Naive thymus-derived CD4-positive, alpha-beta T cell (primary cell): ENCODE measurements at regions not wholly inside any gene's neighbourhood (a gene's known extent, or its start where the extent isn't known, plus 50 kb on each side); places are given as distances from the start of the nearest gene placed in this dataset.
"Not testable (repeated sequence)": the region's sequence is repeated elsewhere in the genome, so short reads cannot be mapped to it uniquely, and the experiment has no call there.

Experiments
- ATAC-seq: fragments of 150-1000 bp; cut with Tn5 transposase; 2 replicates; pipeline ENCODE4 v1.10.0; 2021; ENCODE audit warnings: mild to moderate bottlenecking, moderate library complexity
- CTCF ChIA-PET: fragments of 350-600 bp; sonication (Branson Sonifier 250); formaldehyde crosslinking; loops from one replicate; lab custom pipeline; 2021; ENCODE audit warnings: antibody characterized with exemption; lab: Charles Lee
- POLR2A ChIA-PET: fragments of 350-600 bp; sonication (Branson Sonifier 250); formaldehyde crosslinking; loops from one replicate; lab custom pipeline; 2021; ENCODE audit warnings: antibody characterized with exemption, inconsistent platforms; lab: Charles Lee
- DNase-seq, 9 donors: peaks; one replicate each; pipeline versions ENCODE4 v3.0.0 to v3.0.0-alpha.2; 2020 to 2022; ENCODE audit warnings: mixed read lengths in 1 of 9
- H3K27ac ChIP-seq: one replicate; pipeline ENCODE4 v1.7.0; 2013; ENCODE audit warnings: mild to moderate bottlenecking, low read depth, low read length, moderate library complexity
- H3K27me3 ChIP-seq, 2 donors: one replicate each; pipeline ENCODE4 v1.7.0; 2013; ENCODE audit warnings: low read length in 2 of 2, mild to moderate bottlenecking in 2 of 2, moderate library complexity in 2 of 2; ENCODE audit not compliant: control insufficient read depth in 2 of 2, insufficient read depth in 2 of 2
- H3K36me3 ChIP-seq, 3 experiments: 1 replicate in 2 of 3; 2 replicates in 1 of 3; pipeline ENCODE4 v1.7.0; 2013; ENCODE audit warnings: low read length in 3 of 3, mild to moderate bottlenecking in 3 of 3, moderate library complexity in 1 of 3; ENCODE audit not compliant: insufficient read depth in 3 of 3, control insufficient read depth in 2 of 3
- H3K4me1 ChIP-seq, 2 donors: one replicate each; pipeline ENCODE4 v1.7.0; 2013; ENCODE audit warnings: low read length in 2 of 2, mild to moderate bottlenecking in 2 of 2, moderate library complexity in 1 of 2; ENCODE audit not compliant: control insufficient read depth in 2 of 2, insufficient read depth in 2 of 2
- H3K4me3 ChIP-seq: 2 replicates; pipeline ENCODE4 v1.7.0; 2013; ENCODE audit warnings: mild to moderate bottlenecking, low read length
- H3K9me3 ChIP-seq, 3 experiments: 1 replicate in 2 of 3; 2 replicates in 1 of 3; pipeline ENCODE4 v1.7.0; 2013; ENCODE audit warnings: low read length in 3 of 3; ENCODE audit not compliant: control insufficient read depth in 2 of 3
- H3K27ac Mint-ChIP-seq, 9 donors: one replicate each; pipeline ENCODE4 v1.8.0; 2020 to 2022; ENCODE audit warnings: mixed read lengths in 9 of 9, mild to moderate bottlenecking in 8 of 9, moderate library complexity in 5 of 9, inconsistent platforms in 2 of 9
- H3K27me3 Mint-ChIP-seq, 5 donors: one replicate each; pipeline ENCODE4 v1.8.0; 2021 to 2022; ENCODE audit warnings: mixed read lengths in 5 of 5, mild to moderate bottlenecking in 1 of 5
- H3K36me3 Mint-ChIP-seq, 5 donors: one replicate each; pipeline ENCODE4 v1.8.0; 2020 to 2022; ENCODE audit warnings: mixed read lengths in 5 of 5, mild to moderate bottlenecking in 3 of 5, inconsistent platforms in 1 of 5
- H3K4me1 Mint-ChIP-seq, 7 donors: one replicate each; pipeline ENCODE4 v1.8.0; 2020 to 2022; ENCODE audit warnings: mixed read lengths in 7 of 7, mild to moderate bottlenecking in 3 of 7, inconsistent platforms in 1 of 7
- H3K4me3 Mint-ChIP-seq, 10 donors: one replicate each; pipeline ENCODE4 v1.8.0; 2020 to 2022; ENCODE audit warnings: mild to moderate bottlenecking in 10 of 10, mixed read lengths in 10 of 10, moderate library complexity in 6 of 10, inconsistent platforms in 2 of 10
- H3K9me3 Mint-ChIP-seq, 11 donors: one replicate each; pipeline ENCODE4 v1.8.0; 2020 to 2022; ENCODE audit warnings: mixed read lengths in 11 of 11, mild to moderate bottlenecking in 4 of 11, inconsistent platforms in 1 of 11, moderate library complexity in 1 of 11
- intact Hi-C, 2 donors: fragments of 100-400 bp; cut with micrococcal nuclease; formaldehyde crosslinking; loops; one replicate each; pipeline ENCODE4 v1.15.1; 2023

DNA sequence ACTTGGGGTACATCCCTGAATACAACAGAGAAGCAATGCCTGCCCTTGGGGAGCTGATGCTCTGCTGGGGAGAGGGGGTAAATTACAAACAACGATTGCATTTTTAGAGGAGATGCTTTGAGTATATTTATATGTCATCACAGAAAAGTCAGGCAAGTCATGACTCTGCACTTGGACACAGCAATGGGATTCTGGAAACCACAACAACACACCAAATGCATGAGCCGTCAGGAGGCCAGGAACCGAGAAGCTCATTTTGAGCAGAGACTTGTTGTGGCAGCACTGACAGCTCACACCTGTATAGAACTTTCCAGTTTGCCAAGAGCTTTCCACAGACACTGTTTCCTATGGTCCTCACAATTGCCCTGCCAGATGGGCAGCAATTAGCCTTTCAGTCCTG is 113.2 kb upstream of the RBPJ start:
- H3K4me1 ChIP-seq = peaks cover 17 to 18% of the 10 kb centered on the region in 2 donors
- no peak for ATAC-seq
- H3K27ac ChIP-seq = no peak overlapping the region
- no peaks in the 10 kb centered on the region for H3K27me3 ChIP-seq
- CTCF ChIA-PET = no interaction called here
- no peaks in the 10 kb centered on the region for H3K36me3 ChIP-seq
- Mint-ChIP-seq H3K4me3 (no peak overlapping the region), H3K36me3 (peaks cover 0 to 25% (median 0%) of the 10 kb centered on the region in 5 donors), H3K27me3 (peaks cover 6 to 17% (median 15%) of the 10 kb centered on the region in 5 donors), H3K4me1 (peaks cover 20 to 30% (median 22%) of the 10 kb centered on the region in 7 donors), H3K27ac (no peak overlapping the region), H3K9me3 (peaks cover 0 to 19% (median 0%) of the 10 kb centered on the region in 11 donors)
- DNase-seq = no peak
- H3K4me3 ChIP-seq = no peak overlapping the region
- intact Hi-C loops = no loop called here
- POLR2A ChIA-PET = interaction anchor here (0.8 kb wide), 1 partner anchor 111 kb away, joined by 3 read pairs; no protein-coding TSS in a partner anchor
- no peaks in the 10 kb centered on the region for H3K9me3 ChIP-seq

DNA sequence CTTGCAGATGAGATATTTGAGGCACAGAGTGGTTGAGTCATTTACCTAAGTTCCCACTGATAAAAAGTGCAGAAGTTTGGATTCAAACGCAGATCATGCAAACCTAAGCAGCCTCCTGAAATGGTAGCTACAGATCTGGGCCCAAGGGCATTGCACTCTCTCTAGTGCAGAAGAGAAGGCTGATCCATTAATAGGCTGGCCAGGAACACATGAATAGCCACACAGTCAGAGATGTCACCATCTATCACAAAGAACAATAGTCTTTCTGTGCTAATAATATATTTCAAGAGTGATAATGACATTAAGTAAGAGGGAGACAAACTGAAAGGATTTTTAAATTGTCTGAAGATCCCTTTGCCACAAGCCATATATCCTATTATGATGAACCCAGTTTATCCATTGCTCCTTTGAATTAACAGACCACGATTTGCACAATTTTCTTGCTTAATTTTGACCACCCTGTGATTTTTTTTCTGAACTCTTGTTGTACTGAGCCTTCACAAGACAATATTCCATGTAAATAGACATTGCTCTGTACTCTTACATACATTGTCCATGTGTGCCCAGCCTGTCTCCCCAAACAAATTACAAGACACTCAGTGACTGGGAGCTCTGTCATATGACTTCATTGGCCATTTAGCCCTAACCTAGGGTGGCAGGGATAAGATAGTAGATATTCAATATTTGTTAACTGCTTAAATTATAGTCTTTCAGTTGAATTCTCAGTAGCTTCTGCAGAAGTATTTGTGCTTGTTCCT is 112.4 kb upstream of the RBPJ start:
- CTCF ChIA-PET = interaction anchor here (0.6 kb wide), 1 partner anchor 837 kb away, joined by 4 read pairs; no protein-coding TSS in a partner anchor
- Histone ChIP-seq H3K4me1 (peaks cover 12 to 14% of the 10 kb centered on the region in 2 donors), H3K36me3 (no peaks in the 10 kb centered on the region), H3K27me3 (no peaks in the 10 kb centered on the region), H3K4me3 (no peak overlapping the region), H3K27ac (no peak overlapping the region), H3K9me3 (no peaks in the 10 kb centered on the region)
- Mint-ChIP-seq H3K27me3 (peaks cover 6 to 20% (median 18%) of the 10 kb centered on the region in 5 donors), H3K9me3 (peaks cover 0 to 14% (median 0%) of the 10 kb centered on the region in 11 donors), H3K4me1 (peaks cover 13 to 25% (median 17%) of the 10 kb centered on the region in 7 donors), H3K4me3 (no peak overlapping the region), H3K27ac (no peak overlapping the region), H3K36me3 (peaks cover 0 to 20% (median 0%) of the 10 kb centered on the region in 5 donors)
- POLR2A ChIA-PET = no interaction called here
- intact Hi-C loops = no loop called here
- no peak for ATAC-seq
- no peak for DNase-seq

DNA sequence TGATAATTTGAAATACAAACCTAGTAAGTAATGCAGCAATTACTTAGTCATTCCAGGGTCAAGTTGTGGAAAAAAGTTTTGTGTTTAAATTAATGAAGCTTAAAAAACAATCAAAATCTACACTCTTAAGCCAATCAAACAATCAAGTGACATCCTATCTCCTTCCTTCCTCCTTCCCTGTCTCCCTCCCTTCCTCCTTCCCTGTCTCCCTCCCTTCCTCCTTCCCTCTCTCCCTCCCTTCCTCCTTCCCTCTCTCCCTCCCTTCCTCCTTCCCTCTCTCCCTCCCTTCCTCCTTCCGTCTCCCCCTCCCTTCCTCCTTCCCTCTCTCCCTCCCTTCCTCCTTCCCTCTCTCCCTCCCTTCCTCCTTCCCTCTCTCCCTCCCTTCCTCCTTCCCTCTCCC is 111.4 kb upstream of the RBPJ start:
- POLR2A ChIA-PET, H3K4me1 ChIP-seq, H3K9me3 ChIP-seq, ATAC-seq, H3K4me3 ChIP-seq, H3K27me3 ChIP-seq, CTCF ChIA-PET, H3K36me3 ChIP-seq, H3K4me3 Mint-ChIP-seq, DNase-seq, intact Hi-C loops, H3K27ac ChIP-seq: not testable (repeated sequence)
- peaks cover 0 to 15% (median 0%) of the 10 kb centered on the region in 11 donors for H3K9me3 Mint-ChIP-seq
- peaks cover 0 to 18% (median 0%) of the 10 kb centered on the region in 5 donors for H3K36me3 Mint-ChIP-seq
- peak overlapping the region in 1 of 9 donors; percentile 29 for H3K27ac Mint-ChIP-seq
- peaks cover 7 to 21% (median 16%) of the 10 kb centered on the region in 7 donors for H3K4me1 Mint-ChIP-seq
- peaks cover 6 to 26% (median 24%) of the 10 kb centered on the region in 5 donors for H3K27me3 Mint-ChIP-seq

DNA sequence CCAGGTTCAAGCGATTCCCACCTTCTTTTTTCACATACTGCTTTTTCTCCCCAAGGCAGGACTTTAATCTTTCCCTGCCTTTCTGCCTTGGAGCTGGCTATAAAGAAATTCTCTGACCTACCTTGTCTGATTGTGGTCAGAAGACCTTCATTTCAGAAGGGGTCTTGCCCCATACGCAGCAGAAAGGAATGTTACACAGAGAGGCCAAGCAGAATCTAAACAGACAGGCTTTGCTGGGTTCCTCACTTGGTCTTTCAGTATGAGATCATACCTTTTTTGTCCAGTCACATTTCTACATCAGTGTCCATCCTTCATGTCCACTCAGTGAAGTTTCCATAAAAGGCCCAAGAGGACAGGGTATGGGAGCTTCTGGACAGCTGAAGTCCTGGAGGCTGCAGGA is 108.3 kb upstream of the RBPJ start:
- Histone ChIP-seq H3K36me3 (no peaks in the 10 kb centered on the region), H3K4me1 (no peaks in the 10 kb centered on the region), H3K27ac (no peak overlapping the region), H3K4me3 (no peak overlapping the region), H3K27me3 (no peaks in the 10 kb centered on the region), H3K9me3 (no peaks in the 10 kb centered on the region)
- peaks cover 4 to 27% (median 11%) of the 10 kb centered on the region in 7 donors for H3K4me1 Mint-ChIP-seq
- H3K4me3 Mint-ChIP-seq = no peak overlapping the region
- intact Hi-C loops = no loop called here
- DNase-seq = no peak
- POLR2A ChIA-PET = no interaction called here
- peaks cover 0 to 18% (median 0%) of the 10 kb centered on the region in 5 donors for H3K36me3 Mint-ChIP-seq
- peaks cover 0 to 12% (median 0%) of the 10 kb centered on the region in 11 donors for H3K9me3 Mint-ChIP-seq
- CTCF ChIA-PET = no interaction called here
- H3K27me3 Mint-ChIP-seq = peaks cover 6 to 26% (median 24%) of the 10 kb centered on the region in 5 donors
- no peak overlapping the region for H3K27ac Mint-ChIP-seq
- ATAC-seq = no peak

DNA sequence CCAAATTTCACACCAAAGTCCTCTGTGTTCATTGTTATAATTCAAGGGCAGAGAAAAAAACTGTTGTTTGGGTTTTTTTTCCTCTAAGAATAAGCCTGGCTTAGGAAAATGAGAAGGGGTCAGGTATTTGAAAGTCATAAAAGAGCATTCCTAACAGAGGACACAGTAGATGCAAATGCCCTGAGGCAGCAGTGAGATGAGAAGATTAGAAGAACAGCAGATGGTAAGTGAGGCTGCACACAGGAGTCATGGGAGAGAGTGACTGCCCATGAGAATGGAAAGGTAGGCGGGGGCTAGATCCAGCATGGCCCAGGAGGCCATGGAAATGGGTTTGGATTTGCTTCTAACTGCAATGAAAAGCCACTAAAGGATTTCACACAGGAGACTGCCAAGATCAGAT is 107.5 kb upstream of the RBPJ start:
- Histone ChIP-seq H3K4me1 (no peaks in the 10 kb centered on the region), H3K36me3 (no peaks in the 10 kb centered on the region), H3K4me3 (no peak overlapping the region), H3K27ac (no peak overlapping the region), H3K27me3 (no peaks in the 10 kb centered on the region), H3K9me3 (no peaks in the 10 kb centered on the region)
- ATAC-seq (no peak), DNase-seq (no peak)
- ChIA-PET CTCF (no interaction called here), POLR2A (no interaction called here)
- peaks cover 0 to 15% (median 0%) of the 10 kb centered on the region in 5 donors for H3K36me3 Mint-ChIP-seq
- peaks cover 4 to 28% (median 11%) of the 10 kb centered on the region in 7 donors for H3K4me1 Mint-ChIP-seq
- no peak overlapping the region for H3K4me3 Mint-ChIP-seq
- H3K9me3 Mint-ChIP-seq = peaks cover 0 to 12% (median 0%) of the 10 kb centered on the region in 11 donors
- intact Hi-C loops = no loop called here
- peaks cover 6 to 26% (median 24%) of the 10 kb centered on the region in 5 donors for H3K27me3 Mint-ChIP-seq
- peak overlapping the region in 2 of 9 donors; percentile 44 to 86 for H3K27ac Mint-ChIP-seq

DNA sequence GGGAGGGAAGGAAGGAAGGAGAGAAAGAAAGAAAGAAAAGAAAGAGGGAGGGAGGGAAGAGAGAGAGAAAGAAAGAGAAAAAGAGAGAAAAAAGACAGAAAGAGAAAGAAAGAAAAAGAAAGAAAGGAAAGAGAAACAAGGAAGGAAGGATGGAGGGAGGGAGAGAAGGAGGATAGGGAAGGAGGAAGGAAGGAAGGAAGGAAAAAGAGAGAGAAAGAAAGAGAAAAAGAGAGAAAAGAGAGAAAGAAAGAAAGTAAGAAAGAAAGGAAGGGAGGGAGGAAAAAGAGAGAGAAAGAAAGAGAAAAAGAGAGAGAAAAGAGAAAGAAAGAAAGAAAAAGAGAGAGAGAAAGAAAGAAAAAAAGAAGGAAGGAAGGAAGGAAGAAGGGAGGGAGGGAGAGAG is 105.8 kb upstream of the RBPJ start:
- CTCF ChIA-PET = no interaction called here
- H3K36me3 Mint-ChIP-seq = peaks cover 0 to 12% (median 0%) of the 10 kb centered on the region in 5 donors
- intact Hi-C loops = no loop called here

More for the DNA sequence above, 105.8 kb upstream of the RBPJ start:
- no peaks in the 10 kb centered on the region for H3K27me3 ChIP-seq
- Mint-ChIP-seq H3K4me3 (no peak overlapping the region), H3K4me1 (peaks cover 4 to 26% (median 11%) of the 10 kb centered on the region in 7 donors), H3K9me3 (peaks cover 0 to 9% (median 0%) of the 10 kb centered on the region in 11 donors), H3K27ac (no peak overlapping the region), H3K27me3 (peaks cover 2 to 22% (median 20%) of the 10 kb centered on the region in 5 donors)
- ATAC-seq (no peak), DNase-seq (no peak)
- no peaks in the 10 kb centered on the region for H3K36me3 ChIP-seq
- no peak overlapping the region for H3K4me3 ChIP-seq
- H3K4me1 ChIP-seq = no peaks in the 10 kb centered on the region
- POLR2A ChIA-PET = no interaction called here
- no peaks in the 10 kb centered on the region for H3K9me3 ChIP-seq
- no peak overlapping the region for H3K27ac ChIP-seq
